SK-N-MC (cell line): ENCODE measurements at regions not wholly inside any gene's neighbourhood (a gene's known extent, or its start where the extent isn't known, plus 50 kb on each side); places are given as distances from the start of the nearest gene placed in this dataset.

Source experiments
- DNase-seq: peaks from one replicate; pipeline ENCODE4 v3.0.0-alpha.2; 2011; ENCODE audit warnings: low read depth, low spot score
- H3K27ac ChIP-seq: fragments of 200-600 bp; sonication (generic); 2 replicates; pipeline ENCODE4 v1.5.1; 2016; ENCODE audit warnings: mixed run types
- H3K36me3 ChIP-seq: fragments of 200-600 bp; sonication (generic); 2 replicates; pipeline ENCODE4 v1.6.1; 2017; ENCODE audit warnings: antibody characterized with exemption, low read length, mixed read lengths; ENCODE audit not compliant: insufficient read depth
- H3K4me3 ChIP-seq: fragments of 200-600 bp; sonication (generic); 2 replicates; pipeline ENCODE4 v1.5.1; 2016
- H3K9ac ChIP-seq: fragments of 200-600 bp; sonication (generic); 2 replicates; pipeline ENCODE4 v1.8.0; 2017; ENCODE audit warnings: mixed run types, mixed read lengths; ENCODE audit not compliant: insufficient read length
- H3K9me3 ChIP-seq: fragments of 200-600 bp; sonication (generic); 2 replicates; pipeline ENCODE4 v1.6.1; 2017; ENCODE audit warnings: low read depth, mild to moderate bottlenecking, antibody characterized with exemption, low read length, moderate library complexity, mixed read lengths
- EZH2 ChIP-seq: fragments of 200-600 bp; sonication (generic); IDR thresholded peaks from one replicate; pipeline ENCODE4 v1.6.1; 2017; ENCODE audit warnings: antibody characterized with exemption
- FOXP2 ChIP-seq: optimal IDR thresholded peaks from 2 replicates; pipeline ENCODE3; 2011; ENCODE audit warnings: mild to moderate bottlenecking, moderate library complexity; ENCODE audit not compliant: insufficient read depth; ENCODE audit errors: extremely low read length, control extremely low read depth
- POLR2AphosphoS5 ChIP-seq: IDR thresholded peaks from 2 replicates; pipeline ENCODE4 v1.6.1; 2012; ENCODE audit warnings: mild to moderate bottlenecking, low read depth, low read length, borderline replicate concordance

GRCh38 chr5:28708472-28708871 lies 1670.1 kb upstream of the CDH9 start:
- Histone ChIP-seq H3K9me3 (no peaks in the 10 kb centered on the region), H3K27ac (no peak overlapping the region), H3K9ac (no peak overlapping the region), H3K4me3 (no peak overlapping the region), H3K36me3 (no peaks in the 10 kb centered on the region)
- DNase-seq: no peak
- TF ChIP-seq EZH2: no peak
- TF ChIP-seq FOXP2: no peak
- TF ChIP-seq POLR2AphosphoS5: no peak

- no peaks in the 10 kb centered on the region for H3K36me3 ChIP-seq
- no peak for DNase-seq
- TF ChIP-seq EZH2 (no peak), FOXP2 (no peak), POLR2AphosphoS5 (no peak)
- no peak overlapping the region for H3K4me3 ChIP-seq
- no peak overlapping the region for H3K9ac ChIP-seq
- no peak overlapping the region for H3K27ac ChIP-seq
- H3K9me3 ChIP-seq: no peaks in the 10 kb centered on the region
These were observed 1669.3 kb upstream of the CDH9 start for GRCh38 chr5:28707706-28708105.

- DNase-seq: no peak
- no peaks in the 10 kb centered on the region for H3K36me3 ChIP-seq
- no peaks in the 10 kb centered on the region for H3K9me3 ChIP-seq
- H3K9ac ChIP-seq: no peak overlapping the region
- TF ChIP-seq POLR2AphosphoS5 (no peak), FOXP2 (no peak), EZH2 (no peak)
- H3K27ac ChIP-seq: no peak overlapping the region
- no peak overlapping the region for H3K4me3 ChIP-seq
These were observed 1665.4 kb upstream of the CDH9 start for GRCh38 chr5:28703651-28704260.

- H3K4me3 ChIP-seq: no peak overlapping the region
- no peak overlapping the region for H3K27ac ChIP-seq
- DNase-seq: no peak
- H3K36me3 ChIP-seq: no peaks in the 10 kb centered on the region
- TF ChIP-seq POLR2AphosphoS5 (no peak), FOXP2 (no peak), EZH2 (no peak)
- H3K9me3 ChIP-seq: no peaks in the 10 kb centered on the region
- no peak overlapping the region for H3K9ac ChIP-seq
These were observed 1653.1 kb upstream of the CDH9 start for GRCh38 chr5:28691526-28691925.

GRCh38 chr5:28685794-28686193 lies 1647.4 kb upstream of the CDH9 start:
- TF ChIP-seq POLR2AphosphoS5: no peak
- TF ChIP-seq FOXP2: no peak
- TF ChIP-seq EZH2: no peak
- DNase-seq: no peak

GRCh38 chr5:28678899-28679298 lies 1640.5 kb upstream of the CDH9 start:
- Histone ChIP-seq H3K9ac (no peak overlapping the region), H3K4me3 (no peak overlapping the region), H3K36me3 (no peaks in the 10 kb centered on the region), H3K27ac (no peak overlapping the region), H3K9me3 (no peaks in the 10 kb centered on the region)
- no peak for TF ChIP-seq FOXP2
- TF ChIP-seq EZH2: no peak
- TF ChIP-seq POLR2AphosphoS5: no peak
- DNase-seq: no peak

More at GRCh38 chr5:28685794-28686193, 1647.4 kb upstream of the CDH9 start:
- Histone ChIP-seq H3K9me3 (no peaks in the 10 kb centered on the region), H3K27ac (no peak overlapping the region), H3K4me3 (no peak overlapping the region), H3K36me3 (no peaks in the 10 kb centered on the region), H3K9ac (no peak overlapping the region)

- no peak for DNase-seq
- no peak overlapping the region for H3K27ac ChIP-seq
- no peak overlapping the region for H3K4me3 ChIP-seq
- no peaks in the 10 kb centered on the region for H3K36me3 ChIP-seq
- TF ChIP-seq FOXP2 (no peak), POLR2AphosphoS5 (no peak), EZH2 (no peak)
- H3K9me3 ChIP-seq: peaks cover 6% of the 10 kb centered on the region; the same call in 1 of the 2 replicates
- no peak overlapping the region for H3K9ac ChIP-seq
These were observed 1627.7 kb upstream of the CDH9 start for GRCh38 chr5:28666110-28666509.

- no peak for DNase-seq
- no peaks in the 10 kb centered on the region for H3K9me3 ChIP-seq
- no peak overlapping the region for H3K9ac ChIP-seq
- TF ChIP-seq POLR2AphosphoS5 (no peak), FOXP2 (no peak), EZH2 (no peak)
- no peaks in the 10 kb centered on the region for H3K36me3 ChIP-seq
- no peak overlapping the region for H3K4me3 ChIP-seq
- no peak overlapping the region for H3K27ac ChIP-seq
These were observed 1609.7 kb upstream of the CDH9 start for GRCh38 chr5:28648108-28648507.

GRCh38 chr5:28632607-28633006 lies 1594.2 kb upstream of the CDH9 start:
- Histone ChIP-seq H3K9ac (no peak overlapping the region), H3K36me3 (no peaks in the 10 kb centered on the region), H3K4me3 (no peak overlapping the region), H3K9me3 (no peaks in the 10 kb centered on the region), H3K27ac (no peak overlapping the region)
- no peak for DNase-seq
- TF ChIP-seq POLR2AphosphoS5: no peak
- TF ChIP-seq FOXP2: no peak
- TF ChIP-seq EZH2: no peak
